ENCODE measurements at regions not wholly inside any gene's neighbourhood (a gene's known extent, or its start where the extent isn't known, plus 50 kb on each side); places are given as distances from the start of the nearest gene placed in this dataset.

GRCh38 chr7:71034243-71034642 lies 97.7 kb upstream of the GALNT17 start:
- TF ChIP-seq CTCF (IDR thresholded peaks at IDR 0.05; ENCODE audit: borderline replicate concordance, extremely low read depth, insufficient read depth) = no peak
- DNase-seq (no peak), FAIRE-seq (no peak)
- no peaks in the 10 kb centered on the region for H3K27me3 ChIP-seq (ENCODE audit: control insufficient read depth, insufficient read depth, low read length)
- intact Hi-C loops (cut with DNase I) = no loop called here
- H3K27ac ChIP-seq (ENCODE audit: low read depth in 2 of 2, low read length in 2 of 2) = no peak overlapping the region
- no peak overlapping the region for H3K4me3 ChIP-seq (ENCODE audit: low read length in 3 of 3)
- no peaks in the 10 kb centered on the region for H3K4me1 ChIP-seq (ENCODE audit: control insufficient read depth in 2 of 3, insufficient read depth in 2 of 3, low read depth in 1 of 3, low read length in 3 of 3)
- H3K9me3 ChIP-seq (ENCODE audit: control insufficient read depth in 2 of 3, insufficient read depth in 1 of 3, low read length in 3 of 3) = no peaks in the 10 kb centered on the region
- no peak overlapping the region for H3K9ac ChIP-seq (ENCODE audit: low read length in 3 of 3)
- no peaks in the 10 kb centered on the region for H3K36me3 ChIP-seq (ENCODE audit: control insufficient read depth in 2 of 3, insufficient read depth in 3 of 3, low read length in 3 of 3)

GRCh38 chr7:71042591-71042990 lies 89.4 kb upstream of the GALNT17 start:
- Histone ChIP-seq H3K27me3 (ENCODE audit: control insufficient read depth, insufficient read depth, low read length) (no peaks in the 10 kb centered on the region), H3K9ac (ENCODE audit: low read length in 3 of 3) (no peak overlapping the region), H3K36me3 (ENCODE audit: control insufficient read depth in 2 of 3, insufficient read depth in 3 of 3, low read length in 3 of 3) (no peaks in the 10 kb centered on the region), H3K4me3 (ENCODE audit: low read length in 3 of 3) (no peak overlapping the region), H3K4me1 (ENCODE audit: control insufficient read depth in 2 of 3, insufficient read depth in 2 of 3, low read depth in 1 of 3, low read length in 3 of 3) (no peaks in the 10 kb centered on the region), H3K27ac (ENCODE audit: low read depth in 2 of 2, low read length in 2 of 2) (no peak overlapping the region), H3K9me3 (ENCODE audit: control insufficient read depth in 2 of 3, insufficient read depth in 1 of 3, low read length in 3 of 3) (no peaks in the 10 kb centered on the region)
- FAIRE-seq = no peak
- TF ChIP-seq CTCF (IDR thresholded peaks at IDR 0.05; ENCODE audit: borderline replicate concordance, extremely low read depth, insufficient read depth) = no peak
- no peak for DNase-seq
- intact Hi-C loops (cut with DNase I) = no loop called here

GRCh38 chr7:71050492-71050891 lies 81.5 kb upstream of the GALNT17 start:
- H3K4me3 ChIP-seq (ENCODE audit: low read length in 3 of 3) = no peak overlapping the region
- H3K36me3 ChIP-seq (ENCODE audit: control insufficient read depth in 2 of 3, insufficient read depth in 3 of 3, low read length in 3 of 3) = no peaks in the 10 kb centered on the region
- H3K27ac ChIP-seq (ENCODE audit: low read depth in 2 of 2, low read length in 2 of 2) = no peak overlapping the region
- peaks cover 0 to 20% (median 0%) of the 10 kb centered on the region in 3 donors for H3K9me3 ChIP-seq (ENCODE audit: control insufficient read depth in 2 of 3, insufficient read depth in 1 of 3, low read length in 3 of 3)
- H3K27me3 ChIP-seq (ENCODE audit: control insufficient read depth, insufficient read depth, low read length) = no peaks in the 10 kb centered on the region
- intact Hi-C loops (cut with DNase I) = no loop called here
- TF ChIP-seq CTCF (IDR thresholded peaks at IDR 0.05; ENCODE audit: borderline replicate concordance, extremely low read depth, insufficient read depth) = no peak
- no peak for DNase-seq
- H3K9ac ChIP-seq (ENCODE audit: low read length in 3 of 3) = no peak overlapping the region
- no peak for FAIRE-seq
- no peaks in the 10 kb centered on the region for H3K4me1 ChIP-seq (ENCODE audit: control insufficient read depth in 2 of 3, insufficient read depth in 2 of 3, low read depth in 1 of 3, low read length in 3 of 3)

GRCh38 chr7:71055504-71055903 lies 76.4 kb upstream of the GALNT17 start:
- no peak for FAIRE-seq

More at GRCh38 chr7:71055504-71055903, 76.4 kb upstream of the GALNT17 start:
- Histone ChIP-seq H3K9ac (ENCODE audit: low read length in 3 of 3) (no peak overlapping the region), H3K27me3 (ENCODE audit: control insufficient read depth, insufficient read depth, low read length) (no peaks in the 10 kb centered on the region), H3K36me3 (ENCODE audit: control insufficient read depth in 2 of 3, insufficient read depth in 3 of 3, low read length in 3 of 3) (no peaks in the 10 kb centered on the region), H3K9me3 (ENCODE audit: control insufficient read depth in 2 of 3, insufficient read depth in 1 of 3, low read length in 3 of 3) (peaks cover 0 to 13% (median 0%) of the 10 kb centered on the region in 3 donors), H3K4me1 (ENCODE audit: control insufficient read depth in 2 of 3, insufficient read depth in 2 of 3, low read depth in 1 of 3, low read length in 3 of 3) (no peaks in the 10 kb centered on the region), H3K27ac (ENCODE audit: low read depth in 2 of 2, low read length in 2 of 2) (no peak overlapping the region), H3K4me3 (ENCODE audit: low read length in 3 of 3) (no peak overlapping the region)
- TF ChIP-seq CTCF (IDR thresholded peaks at IDR 0.05; ENCODE audit: borderline replicate concordance, extremely low read depth, insufficient read depth) = no peak
- DNase-seq = no peak
- intact Hi-C loops (cut with DNase I) = no loop called here
